Activated CD4-positive, alpha-beta T cell treated with anti-CD3 and anti-CD28 coated beads, Interleukin-10, Interleukin-2, amounts not matched to agents 100 ng/mL and 50 ng/mL, durations not matched to agents 16 hours and 8 hours (primary cell): ENCODE measurements at regions not wholly inside any gene's neighbourhood (a gene's known extent, or its start where the extent isn't known, plus 50 kb on each side); places are given as distances from the start of the nearest gene placed in this dataset.
"Not testable (repeated sequence)": the region's sequence is repeated elsewhere in the genome, so short reads cannot be mapped to it uniquely, and the experiment has no call there.

Experiments
- DNase-seq: peaks from one replicate; pipeline ENCODE4 v3.0.0-alpha.2; 2020

GRCh38 chr5:36392186-36392585 is 90.5 kb upstream of the RANBP3L start:
- no peak for DNase-seq

GRCh38 chr5:36392818-36393217 is 91.1 kb upstream of the RANBP3L start:
- DNase-seq: no peak

DNA sequence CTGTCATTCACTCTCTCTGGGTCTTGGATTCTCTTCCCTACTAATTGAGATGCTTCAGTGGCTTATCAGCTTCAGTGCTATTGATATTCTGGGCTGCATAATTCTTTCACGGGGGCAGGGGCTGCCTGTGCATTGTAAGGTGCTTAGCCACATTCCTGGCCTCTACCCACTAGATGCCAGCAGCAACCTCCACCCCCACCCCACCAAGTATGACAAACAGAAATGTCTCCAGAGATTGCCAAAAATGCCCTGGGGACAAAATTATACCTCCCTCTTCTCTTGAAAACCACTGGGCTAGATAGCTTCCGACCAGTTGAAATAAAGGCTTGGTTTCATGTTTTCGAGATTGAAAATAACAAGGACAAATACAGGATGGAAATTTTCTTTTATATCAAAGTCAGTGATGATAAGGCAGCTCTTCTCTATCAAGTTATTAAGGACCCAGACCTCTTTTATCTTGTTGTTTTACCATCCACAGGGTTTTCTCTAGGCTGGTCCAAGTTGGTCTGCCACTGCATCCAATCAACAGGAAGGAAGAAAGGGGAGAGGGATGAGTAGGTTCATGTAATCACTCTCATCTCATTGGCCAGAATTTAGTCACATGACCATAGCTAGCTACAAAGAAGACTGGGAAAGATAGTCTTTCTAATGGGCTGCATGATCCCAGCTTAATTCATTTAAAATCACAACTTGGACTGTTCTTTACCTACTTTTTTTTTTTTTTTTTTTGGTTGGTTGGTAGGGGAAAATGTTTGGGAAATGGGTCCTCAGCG is 92.1 kb upstream of the RANBP3L start:
- no peak for DNase-seq

DNA sequence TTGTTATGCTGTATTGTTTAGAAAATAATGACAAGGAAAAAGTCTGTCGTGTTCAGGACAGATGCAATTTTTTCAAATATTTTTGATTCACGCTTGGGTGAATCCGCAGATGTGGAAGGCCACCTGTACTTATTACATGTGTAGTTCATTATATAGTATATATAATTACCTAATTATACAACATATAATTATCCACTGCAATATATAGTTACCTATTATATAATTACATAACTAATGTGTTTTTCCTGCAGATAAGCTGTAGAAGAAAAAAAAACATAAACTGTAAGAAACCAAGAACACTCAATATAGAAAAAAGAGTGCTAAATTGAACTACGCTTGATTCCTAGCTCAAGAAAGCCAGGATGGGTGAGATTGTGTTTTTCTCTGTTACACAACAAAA is 93.6 kb upstream of the RANBP3L start:
- DNase-seq: no peak

DNA sequence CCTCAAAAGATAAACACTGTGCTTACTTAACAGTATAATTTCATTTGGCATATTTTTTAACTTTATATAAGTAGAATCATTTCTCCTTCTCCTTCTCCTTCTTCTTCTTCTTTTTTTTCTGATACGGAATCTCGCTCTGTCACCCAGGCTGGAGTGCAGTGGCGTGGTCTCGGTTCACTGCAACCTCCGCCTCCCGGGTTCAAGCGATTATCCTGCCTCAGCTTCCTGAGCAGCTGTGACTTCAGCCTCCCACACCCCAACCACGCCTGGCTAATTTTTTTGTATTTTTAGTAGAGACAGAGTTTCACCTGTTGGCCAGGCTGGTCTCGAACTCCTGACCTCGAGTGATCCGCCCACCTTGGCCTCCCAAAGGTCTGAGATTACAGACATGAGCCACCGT is 94.2 kb upstream of the RANBP3L start:
- not testable (repeated sequence) for DNase-seq

- DNase-seq: no peak
Observed at GRCh38 chr5:36396640-36397039, 94.9 kb upstream of the RANBP3L start.

DNA sequence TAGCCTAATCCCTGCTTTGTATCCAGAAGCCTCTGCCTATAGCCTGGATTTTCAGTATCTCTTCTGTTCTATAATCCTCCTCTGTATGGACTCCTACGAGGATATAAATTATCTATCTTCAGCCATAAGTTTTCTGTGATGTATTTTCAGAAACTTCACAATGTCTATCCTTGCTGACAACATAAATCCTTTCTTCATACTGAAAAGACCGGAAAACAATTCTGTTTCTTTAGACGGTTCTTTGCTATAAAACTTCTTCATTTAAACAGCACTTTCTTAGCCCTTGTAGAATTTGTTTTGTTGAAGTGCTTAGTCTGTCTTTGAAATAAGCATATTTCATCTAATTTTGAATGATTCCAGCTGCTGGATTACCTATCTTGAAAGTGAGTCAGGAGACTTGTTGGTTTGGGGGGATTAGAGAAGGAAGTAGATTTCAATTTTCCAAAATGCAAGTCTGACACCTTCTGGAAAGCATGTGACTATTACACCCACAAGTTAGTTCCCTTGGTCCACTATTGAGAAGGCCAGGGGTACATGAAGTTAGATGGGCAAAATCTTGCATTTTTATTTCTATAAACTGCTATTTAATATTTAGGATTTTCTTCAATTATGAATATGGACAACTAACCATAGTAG is 96.3 kb upstream of the RANBP3L start:
- DNase-seq: no peak

DNA sequence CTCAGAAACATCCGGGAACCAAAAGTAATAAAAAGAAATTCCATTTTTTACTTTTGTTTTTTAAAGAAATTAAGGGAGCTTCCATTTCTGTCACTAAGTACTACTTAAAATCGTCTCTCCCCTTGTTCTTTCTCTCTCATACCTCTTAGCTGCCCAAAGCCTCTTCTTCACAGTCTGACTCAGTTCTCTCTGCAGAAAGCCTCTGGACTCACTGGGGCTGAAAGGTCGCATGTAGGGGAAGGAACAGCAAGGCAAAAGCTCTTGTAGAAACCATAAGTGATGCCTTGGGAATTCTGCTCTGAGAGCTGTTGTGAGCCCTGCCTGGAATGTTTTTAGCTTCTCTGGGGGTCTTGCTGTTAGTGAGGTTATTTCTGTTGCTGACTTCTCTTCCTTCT is 100.8 kb upstream of the RANBP3L start:
- no peak for DNase-seq

DNA sequence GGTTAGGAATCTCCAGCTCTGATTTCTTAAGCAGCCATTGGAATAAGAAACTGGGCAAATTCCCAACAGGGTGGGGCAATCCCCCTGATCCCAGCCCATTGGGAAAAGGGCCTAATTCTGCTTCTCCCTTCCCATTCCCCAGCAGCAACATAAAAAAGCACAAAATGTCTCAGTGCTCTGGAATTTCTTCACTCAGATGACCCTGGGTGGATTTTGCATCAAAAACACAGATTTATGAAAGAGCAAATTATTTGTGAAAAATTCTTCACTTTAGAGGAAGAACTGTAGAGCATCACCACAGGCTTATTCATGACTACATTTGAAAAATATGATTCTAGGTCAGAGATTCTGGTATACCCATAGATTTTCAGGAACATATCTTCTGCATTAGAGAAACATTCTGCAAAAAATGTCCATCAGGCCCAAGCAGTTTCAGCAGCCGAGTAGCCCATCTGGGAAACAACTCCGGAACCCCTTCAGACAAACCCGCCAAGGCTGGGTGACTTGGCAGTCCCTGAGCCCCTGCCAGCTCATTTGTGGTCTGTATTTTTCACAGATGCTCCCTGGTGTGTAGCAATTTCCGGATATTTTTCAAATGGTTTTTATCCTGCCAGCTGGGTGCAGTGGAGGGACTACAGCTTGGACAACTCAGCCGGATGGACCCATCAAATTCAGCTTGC is 102.1 kb upstream of the RANBP3L start:
- no peak for DNase-seq

GRCh38 chr5:36406023-36406422 is 104.3 kb upstream of the RANBP3L start:
- DNase-seq: no peak

DNA sequence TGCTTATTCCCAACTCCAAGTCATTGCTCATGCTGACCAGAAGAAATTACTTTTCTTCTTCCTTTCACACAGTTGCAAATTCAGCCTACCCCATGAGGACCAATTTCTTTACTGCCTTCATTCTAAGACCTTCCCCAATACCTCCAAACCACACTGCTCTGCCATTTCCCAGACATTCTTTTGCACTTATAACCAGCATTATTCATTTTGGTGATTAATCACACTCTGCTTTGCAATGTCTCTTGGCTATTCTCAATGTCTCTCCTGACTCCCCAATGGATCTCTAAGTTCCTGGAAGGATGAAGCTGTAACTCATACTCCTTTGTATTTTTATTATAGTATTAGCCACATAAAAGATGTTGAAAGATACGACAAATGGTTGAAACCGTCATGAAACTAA is 105.7 kb upstream of the RANBP3L start:
- no peak for DNase-seq

GRCh38 chr5:36409711-36410110 is 108.0 kb upstream of the RANBP3L start:
- not testable (repeated sequence) for DNase-seq

DNA sequence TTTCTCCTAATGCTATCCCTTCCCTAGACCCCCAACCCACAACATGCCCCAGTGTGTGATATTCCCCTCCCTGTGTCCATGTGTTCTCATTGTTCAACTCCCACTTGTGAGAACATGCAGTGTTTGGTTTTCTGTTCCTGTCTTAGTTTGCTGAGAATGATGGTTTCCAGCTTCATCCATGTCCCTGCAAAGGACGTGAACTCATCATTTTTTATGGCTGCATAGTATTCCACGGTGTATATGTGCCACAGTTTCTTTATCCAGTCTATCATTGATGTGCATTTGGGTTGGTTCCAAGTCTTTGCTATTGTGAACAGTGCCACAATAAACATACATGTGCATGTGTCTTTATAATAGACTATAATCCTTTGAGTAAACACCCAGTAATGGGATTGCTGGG is 109.0 kb upstream of the RANBP3L start:
- not testable (repeated sequence) for DNase-seq

DNA sequence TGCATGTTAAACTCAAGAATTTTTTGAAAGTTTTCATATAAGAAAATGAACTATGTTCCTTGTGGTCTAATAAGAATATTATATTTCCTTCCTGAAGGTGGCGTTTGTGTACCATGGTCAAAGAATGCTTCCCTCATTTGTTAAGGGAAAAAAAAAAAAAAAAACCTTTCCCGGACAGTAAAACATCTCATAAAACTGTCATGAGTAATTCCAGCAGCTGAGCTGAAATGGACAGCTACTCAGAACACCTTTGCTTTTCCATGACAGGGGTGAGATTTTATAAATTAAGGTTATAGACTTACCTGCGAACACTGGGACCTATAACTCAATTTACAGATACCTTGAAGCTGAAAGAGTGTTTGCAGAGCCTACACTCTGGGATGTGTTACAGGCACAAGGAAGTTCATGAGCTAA is 113.2 kb upstream of the RANBP3L start:
- DNase-seq: peak; percentile 16

- no peak for DNase-seq
Observed at GRCh38 chr5:36416605-36417004, 114.9 kb upstream of the RANBP3L start.

- DNase-seq: no peak
Observed at GRCh38 chr5:36417221-36417620, 115.5 kb upstream of the RANBP3L start.

DNA sequence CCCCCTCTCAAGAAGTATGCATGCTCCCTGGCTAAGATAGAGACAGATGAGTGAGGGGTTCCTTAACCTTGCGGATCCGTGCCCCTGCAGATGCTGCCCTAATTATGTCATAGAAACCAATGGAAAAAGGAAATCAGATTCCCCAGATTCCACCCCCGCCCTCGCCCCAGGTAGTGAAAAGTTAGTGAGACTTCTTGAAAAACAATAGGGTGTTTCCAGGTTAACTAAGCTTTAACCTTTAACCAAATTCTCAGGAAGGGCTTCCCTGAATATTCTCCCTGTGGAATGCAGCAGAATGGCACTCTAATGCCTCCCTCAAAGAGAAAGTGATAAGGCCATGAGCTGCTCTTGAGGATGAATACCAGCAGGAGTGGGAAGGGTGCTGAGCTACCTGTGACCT is 116.0 kb upstream of the RANBP3L start:
- no peak for DNase-seq

DNA sequence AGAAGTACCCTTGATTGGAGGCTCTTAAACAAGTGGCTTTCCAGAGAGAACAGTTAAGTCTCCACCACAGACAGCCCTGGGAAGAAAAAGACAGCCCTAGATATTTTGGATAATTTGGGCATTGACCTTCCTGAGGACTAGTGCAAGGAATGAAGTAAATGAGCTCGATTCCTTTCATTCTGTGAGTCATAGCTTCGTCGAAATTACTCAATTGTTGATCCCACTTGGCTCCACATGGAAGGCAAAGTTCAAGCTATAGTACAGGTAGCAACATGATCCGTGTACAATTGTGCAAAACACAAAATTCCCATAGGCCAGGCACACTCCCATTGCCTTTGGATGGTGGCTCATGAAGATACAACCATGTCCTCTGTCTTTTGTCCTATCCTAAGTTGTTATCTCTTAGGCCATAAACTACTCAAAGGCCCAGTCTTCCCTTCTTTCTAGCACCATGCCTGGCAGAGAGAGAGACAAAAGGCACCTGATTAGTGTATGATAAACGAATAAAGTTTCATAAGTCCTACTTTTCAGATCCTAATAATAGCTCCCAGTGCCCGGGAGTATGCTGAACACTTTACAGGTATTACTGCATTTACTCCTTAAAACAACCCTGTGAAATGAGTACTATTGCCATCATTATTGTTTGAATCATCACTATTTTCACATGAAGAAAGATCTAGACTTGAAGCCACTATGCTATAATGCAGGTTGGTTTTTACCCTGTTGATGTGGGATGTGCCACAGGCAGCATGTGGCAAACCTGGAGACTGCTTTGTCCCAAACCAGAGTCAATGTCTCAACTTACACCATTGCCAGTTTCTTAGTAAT is 116.7 kb upstream of the RANBP3L start:
- no peak for DNase-seq

DNA sequence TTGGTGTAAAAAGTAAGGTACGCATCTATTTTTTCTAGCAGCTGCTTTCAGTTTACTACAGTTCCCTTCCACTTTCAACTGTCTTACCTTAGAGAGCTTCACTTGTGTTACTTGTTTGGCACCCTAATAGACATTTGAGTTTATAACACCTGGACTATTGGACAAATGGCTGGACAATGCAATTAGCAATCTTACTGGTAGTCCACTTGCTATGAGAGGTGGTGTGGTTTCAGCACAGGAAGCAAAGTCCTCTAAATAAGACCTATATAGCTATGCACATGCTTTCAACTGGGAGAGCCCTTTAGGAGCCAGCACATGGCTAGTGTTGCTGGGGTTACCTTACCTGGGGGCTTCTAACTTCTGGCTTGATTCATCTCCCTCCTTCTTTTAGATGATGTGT is 119.6 kb upstream of the RANBP3L start:
- DNase-seq: no peak

- DNase-seq: no peak
Observed at GRCh38 chr5:36422952-36423351, 121.2 kb upstream of the RANBP3L start.

GRCh38 chr5:36423578-36424307 is 122.0 kb upstream of the RANBP3L start:
- no peak for DNase-seq

DNA sequence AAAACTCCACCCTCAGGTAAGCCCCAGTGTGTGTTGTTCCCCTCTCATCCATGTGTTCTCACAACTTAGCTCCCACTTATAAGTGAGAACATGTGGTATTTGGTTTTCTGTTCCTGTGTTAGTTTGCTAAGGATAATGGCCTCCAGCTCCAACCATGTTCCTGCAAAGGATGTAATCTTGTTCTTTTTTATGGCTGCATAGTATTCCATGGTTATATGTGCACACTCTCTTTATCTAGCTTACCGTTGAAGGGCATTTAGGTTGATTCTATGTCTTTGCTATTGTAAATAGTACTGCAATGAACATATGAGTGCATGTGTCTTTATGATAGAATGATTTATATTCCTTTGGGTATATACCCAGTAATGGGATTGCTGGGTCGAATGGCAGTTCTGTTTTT is 124.4 kb upstream of the RANBP3L start:
- not testable (repeated sequence) for DNase-seq

GRCh38 chr5:36435516-36435915 is 133.8 kb upstream of the RANBP3L start:
- no peak for DNase-seq
